Gastrocnemius medialis (tissue), 4 donors: ENCODE measurements at regions not wholly inside any gene's neighbourhood (a gene's known extent, or its start where the extent isn't known, plus 50 kb on each side); places are given as distances from the start of the nearest gene placed in this dataset.

Experiments used
- CTCF ChIP-seq, 5 experiments: fragments of 450-650 bp in 3 of 5; fragments of 200-600 bp in 2 of 5; sonication (generic) in 2 of 5; IDR thresholded peaks in 4 of 5; conservative IDR thresholded peaks in 1 of 5; 1 replicate in 4 of 5; 2 replicates in 1 of 5; pipeline ENCODE4 v1.5.1; 2016 to 2019; ENCODE audit warnings: antibody characterized with exemption in 5 of 5, mild to moderate bottlenecking in 3 of 5, moderate library complexity in 3 of 5
- POLR2A ChIP-seq, 2 donors: fragments of 450-650 bp; IDR thresholded peaks; one replicate each; pipeline ENCODE4 v1.6.1; 2017; ENCODE audit warnings: antibody characterized with exemption in 2 of 2, mild to moderate bottlenecking in 2 of 2, moderate library complexity in 2 of 2

DNA sequence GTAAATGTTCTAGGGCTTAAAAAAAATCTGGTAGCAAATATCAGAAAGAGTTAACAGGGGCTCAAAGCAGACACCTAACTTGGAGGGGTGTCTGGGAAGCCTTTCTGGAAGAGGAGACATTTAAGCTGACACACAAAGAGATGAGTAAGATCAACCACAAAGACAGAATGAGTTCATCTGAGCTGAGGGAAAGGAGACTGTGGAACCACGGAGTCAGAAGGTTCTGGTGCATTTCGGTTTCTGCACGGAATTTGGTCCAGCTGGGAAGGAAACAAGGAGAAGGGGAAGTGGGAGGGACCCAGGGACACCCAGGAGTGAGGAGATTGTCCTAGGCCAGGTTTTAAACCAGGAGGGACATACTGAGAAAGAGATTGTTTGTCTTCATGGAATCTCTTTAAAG is 161.1 kb downstream of the PHETA1 start:
- TF ChIP-seq CTCF (IDR thresholded peaks at IDR 0.05 in 4 of 5, conservative IDR thresholded peaks at IDR 0.05 in 1 of 5) (no peak), POLR2A (IDR thresholded peaks at IDR 0.05) (no peak)
